Small intestine (tissue), 7 donors: ENCODE measurements at regions not wholly inside any gene's neighbourhood (a gene's known extent, or its start where the extent isn't known, plus 50 kb on each side); places are given as distances from the start of the nearest gene placed in this dataset.
"Not testable (repeated sequence)": the region's sequence is repeated elsewhere in the genome, so short reads cannot be mapped to it uniquely, and the experiment has no call there.

Source experiments
- DNase-seq, 2 donors: peaks; one replicate each; pipeline versions ENCODE4 v3.0.0 to v3.0.0-alpha.2; 2013
- FAIRE-seq: peaks from 2 replicates; lab custom pipeline; 2012; peaks lifted over from hg19 to GRCh38; lab: Jason Lieb, UNC
- H3K27ac ChIP-seq, 3 donors: one replicate each; pipeline ENCODE4 v1.5.1; 2013; ENCODE audit warnings: low read length in 2 of 3, mild to moderate bottlenecking in 2 of 3, control low read depth in 1 of 3, inconsistent platforms in 1 of 3, low read depth in 1 of 3, moderate library complexity in 1 of 3
- H3K27me3 ChIP-seq, 3 donors: one replicate each; pipeline ENCODE4 v1.6.1; 2013; ENCODE audit warnings: low read length in 3 of 3, inconsistent platforms in 1 of 3; ENCODE audit not compliant: control insufficient read depth in 3 of 3, insufficient read depth in 3 of 3
- H3K36me3 ChIP-seq, 3 donors: one replicate each; pipeline ENCODE4 v1.6.1; 2013; ENCODE audit warnings: low read length in 3 of 3, inconsistent platforms in 1 of 3, low read depth in 1 of 3, mild to moderate bottlenecking in 1 of 3, moderate library complexity in 1 of 3; ENCODE audit not compliant: control insufficient read depth in 3 of 3, insufficient read depth in 2 of 3
- H3K4me1 ChIP-seq, 3 donors: one replicate each; pipeline ENCODE4 v1.6.1; 2013; ENCODE audit warnings: low read length in 2 of 3, inconsistent platforms in 1 of 3, low read depth in 1 of 3, mild to moderate bottlenecking in 1 of 3, moderate library complexity in 1 of 3; ENCODE audit not compliant: control insufficient read depth in 3 of 3, insufficient read depth in 2 of 3
- H3K4me3 ChIP-seq, 3 donors: one replicate each; pipeline ENCODE4 v1.5.1; 2013; ENCODE audit warnings: low read length in 3 of 3, control low read depth in 1 of 3, inconsistent platforms in 1 of 3, low read depth in 1 of 3, mild to moderate bottlenecking in 1 of 3, moderate library complexity in 1 of 3
- H3K9me3 ChIP-seq, 2 donors: one replicate each; pipeline ENCODE4 v1.6.1; 2013; ENCODE audit warnings: low read depth in 1 of 2, low read length in 1 of 2; ENCODE audit not compliant: control insufficient read depth in 2 of 2, insufficient read depth in 1 of 2
- WGBS, 3 donors: extraction: QIAGEN DNeasy Blood & Tissue Kit; methylation state at CpG; one replicate each; pipeline ENCODE4 v1.1.7; 2013; 5-methylcytosine and 5-hydroxymethylcytosine counted together
- donor health status: healthy with polysubstance abuse.
- donor health status: control.
- donor health status: control.
- donor health status: Bipolar disorder and iron deficiency.
- donor health status: healthy.

- Histone ChIP-seq H3K4me1 (no peaks in the 10 kb centered on the region), H3K36me3 (no peaks in the 10 kb centered on the region)
- 59 to 67% (median 64%) methylated on average over 3 of the region's 3 CpGs for WGBS, 3 donors
Observed at GRCh38 chr12:23376238-23376637, 573.2 kb downstream of the SOX5 start.

GRCh38 chr12:23380419-23381100 lies 568.9 kb downstream of the SOX5 start:
- no peak overlapping the region for H3K27ac ChIP-seq
- WGBS, 3 donors = 77 to 84% (median 78%) methylated on average over 4 of the region's 4 CpGs

More at GRCh38 chr12:23376238-23376637, 573.2 kb downstream of the SOX5 start:
- Histone ChIP-seq H3K9me3 (peaks cover 0 to 14% of the 10 kb centered on the region in 2 donors), H3K27me3 (no peaks in the 10 kb centered on the region), H3K4me3 (no peak overlapping the region), H3K27ac (no peak overlapping the region)
- FAIRE-seq (no peak), DNase-seq (no peak)

GRCh38 chr12:23388898-23389297 lies 560.6 kb downstream of the SOX5 start:
- H3K4me1 ChIP-seq, H3K36me3 ChIP-seq, FAIRE-seq, DNase-seq, H3K4me3 ChIP-seq, H3K27ac ChIP-seq, H3K9me3 ChIP-seq, H3K27me3 ChIP-seq: not testable (repeated sequence)
- WGBS, 3 donors = 81 to 88% (median 86%) methylated on average over 9 of the region's 9 CpGs

More at GRCh38 chr12:23380419-23381100, 568.9 kb downstream of the SOX5 start:
- Histone ChIP-seq H3K9me3 (peaks cover 0 to 15% of the 10 kb centered on the region in 2 donors), H3K36me3 (no peaks in the 10 kb centered on the region), H3K4me3 (no peak overlapping the region), H3K27me3 (no peaks in the 10 kb centered on the region), H3K4me1 (no peaks in the 10 kb centered on the region)
- FAIRE-seq (peak; percentile 55), DNase-seq (no peak)

GRCh38 chr12:23389315-23389714 lies 560.2 kb downstream of the SOX5 start:
- not testable (repeated sequence) for H3K36me3 ChIP-seq, DNase-seq, FAIRE-seq, H3K27ac ChIP-seq, H3K9me3 ChIP-seq, H3K4me3 ChIP-seq, H3K4me1 ChIP-seq, H3K27me3 ChIP-seq
- WGBS, 3 donors = 92 to 97% (median 94%) methylated on average over 4 of the region's 4 CpGs

- FAIRE-seq = no peak
- no peak for DNase-seq
Observed at GRCh38 chr12:23399402-23399933, 550.0 kb downstream of the SOX5 start.

GRCh38 chr12:23415180-23415579 lies 534.3 kb downstream of the SOX5 start:
- Histone ChIP-seq H3K36me3 (no peaks in the 10 kb centered on the region), H3K27me3 (no peaks in the 10 kb centered on the region), H3K4me3 (no peak overlapping the region), H3K9me3 (no peaks in the 10 kb centered on the region), H3K4me1 (no peaks in the 10 kb centered on the region), H3K27ac (no peak overlapping the region)
- no peak for FAIRE-seq
- 65 to 82% (median 80%) methylated on average over 3 of the region's 3 CpGs for WGBS, 3 donors
- DNase-seq = no peak

More at GRCh38 chr12:23399402-23399933, 550.0 kb downstream of the SOX5 start:
- Histone ChIP-seq H3K36me3 (no peaks in the 10 kb centered on the region), H3K27me3 (no peaks in the 10 kb centered on the region), H3K4me1 (no peaks in the 10 kb centered on the region), H3K27ac (no peak overlapping the region), H3K9me3 (no peaks in the 10 kb centered on the region), H3K4me3 (no peak overlapping the region)
- WGBS, 3 donors = 34 to 80% (median 36%) methylated on average over 2 of the region's 2 CpGs

- no peaks in the 10 kb centered on the region for H3K27me3 ChIP-seq
- no peak overlapping the region for H3K4me3 ChIP-seq
- H3K27ac ChIP-seq = no peak overlapping the region
- no peaks in the 10 kb centered on the region for H3K36me3 ChIP-seq
- no peaks in the 10 kb centered on the region for H3K9me3 ChIP-seq
- H3K4me1 ChIP-seq = no peaks in the 10 kb centered on the region
- FAIRE-seq = no peak
- no peak for DNase-seq
- WGBS, 3 donors = 60 to 80% (median 66%) methylated on average over 6 of the region's 6 CpGs
Observed at GRCh38 chr12:23421556-23421955, 527.9 kb downstream of the SOX5 start.

- Histone ChIP-seq H3K4me3 (no peak overlapping the region), H3K4me1 (no peaks in the 10 kb centered on the region), H3K27me3 (no peaks in the 10 kb centered on the region), H3K9me3 (no peaks in the 10 kb centered on the region), H3K36me3 (no peaks in the 10 kb centered on the region), H3K27ac (no peak overlapping the region)
- 62 to 81% (median 69%) methylated on average over 5 of the region's 5 CpGs for WGBS, 3 donors
- no peak for FAIRE-seq
- DNase-seq = no peak
Observed at GRCh38 chr12:23423097-23423687, 526.3 kb downstream of the SOX5 start.
